KMS-11 (cell line): ENCODE measurements at regions not wholly inside any gene's neighbourhood (a gene's known extent, or its start where the extent isn't known, plus 50 kb on each side); places are given as distances from the start of the nearest gene placed in this dataset.

Experiments used
- H2AFZ ChIP-seq: fragments of 200-600 bp; sonication (generic); 2 replicates; pipeline ENCODE4 v1.6.1; 2016; ENCODE audit warnings: antibody characterized with exemption, mixed run types, low read depth
- H3K27ac ChIP-seq: fragments of 200-600 bp; sonication (generic); 2 replicates; pipeline ENCODE4 v1.6.1; 2016; ENCODE audit warnings: mild to moderate bottlenecking, mixed run types
- H3K27me3 ChIP-seq: fragments of 200-600 bp; sonication (generic); 2 replicates; pipeline ENCODE4 v1.6.1; 2017; ENCODE audit warnings: mild to moderate bottlenecking, low read depth, mixed run types, moderate library complexity; ENCODE audit not compliant: insufficient read depth
- H3K36me3 ChIP-seq: fragments of 200-600 bp; sonication (generic); 2 replicates; pipeline ENCODE4 v1.6.1; 2017; ENCODE audit warnings: mild to moderate bottlenecking, mixed run types; ENCODE audit not compliant: insufficient read depth
- H3K4me1 ChIP-seq: fragments of 200-600 bp; sonication (generic); 2 replicates; pipeline ENCODE4 v1.6.1; 2016; ENCODE audit warnings: mild to moderate bottlenecking, low read depth, mixed run types; ENCODE audit not compliant: poor library complexity, severe bottlenecking
- H3K4me2 ChIP-seq: fragments of 200-600 bp; sonication (generic); 2 replicates; pipeline ENCODE4 v1.7.0; 2016; ENCODE audit warnings: mild to moderate bottlenecking, mixed run types
- H3K4me3 ChIP-seq: fragments of 200-600 bp; sonication (generic); IDR thresholded peaks from 2 replicates; pipeline ENCODE4 v1.6.1; 2017; ENCODE audit warnings: low read depth, low read length, mixed read lengths; ENCODE audit not compliant: insufficient read depth
- H3K79me2 ChIP-seq: fragments of 200-600 bp; sonication (generic); 2 replicates; pipeline ENCODE4 v1.6.1; 2016; ENCODE audit warnings: low read depth, mixed run types; ENCODE audit not compliant: insufficient read depth
- H3K9ac ChIP-seq: fragments of 200-600 bp; sonication (generic); 2 replicates; pipeline ENCODE4 v1.6.1; 2016; ENCODE audit warnings: mild to moderate bottlenecking, mixed run types
- H4K20me1 ChIP-seq: fragments of 200-600 bp; sonication (generic); 2 replicates; pipeline ENCODE4 v1.6.1; 2016; ENCODE audit warnings: mild to moderate bottlenecking, mixed run types; ENCODE audit not compliant: insufficient read depth
- CTCF ChIP-seq: fragments of 200-600 bp; sonication (generic); conservative IDR thresholded peaks from 2 replicates; pipeline ENCODE4 v1.6.1; 2017; ENCODE audit warnings: low read depth, mild to moderate bottlenecking, antibody characterized with exemption, low read length, moderate library complexity, mixed read lengths

GRCh38 chr10:33091201-33091600 is 133.2 kb upstream of the ITGB1 start:
- no peaks in the 10 kb centered on the region for H3K27me3 ChIP-seq
- no peaks in the 10 kb centered on the region for H3K79me2 ChIP-seq
- no peak for TF ChIP-seq CTCF
- H3K27ac ChIP-seq = no peak overlapping the region
- no peak overlapping the region for H3K9ac ChIP-seq
- no peaks in the 10 kb centered on the region for H3K4me1 ChIP-seq
- H4K20me1 ChIP-seq = no peaks in the 10 kb centered on the region
- no peak overlapping the region for H3K4me3 ChIP-seq
- no peak overlapping the region for H2AFZ ChIP-seq
- H3K4me2 ChIP-seq = no peak overlapping the region
- no peaks in the 10 kb centered on the region for H3K36me3 ChIP-seq

GRCh38 chr10:33088990-33089389 is 131.0 kb upstream of the ITGB1 start:
- Histone ChIP-seq H4K20me1 (no peaks in the 10 kb centered on the region), H3K4me1 (no peaks in the 10 kb centered on the region)

GRCh38 chr10:33087922-33088321 is 129.9 kb upstream of the ITGB1 start:
- Histone ChIP-seq H2AFZ (no peak overlapping the region), H3K36me3 (no peaks in the 10 kb centered on the region), H3K27ac (no peak overlapping the region)

More at GRCh38 chr10:33088990-33089389, 131.0 kb upstream of the ITGB1 start:
- Histone ChIP-seq H3K9ac (no peak overlapping the region), H3K4me2 (no peak overlapping the region), H3K4me3 (no peak overlapping the region), H3K79me2 (no peaks in the 10 kb centered on the region), H3K27me3 (no peaks in the 10 kb centered on the region), H2AFZ (no peak overlapping the region), H3K36me3 (no peaks in the 10 kb centered on the region), H3K27ac (no peak overlapping the region)
- no peak for TF ChIP-seq CTCF

GRCh38 chr10:33087152-33087551 is 129.1 kb upstream of the ITGB1 start:
- Histone ChIP-seq H3K4me1 (no peaks in the 10 kb centered on the region), H3K79me2 (no peaks in the 10 kb centered on the region), H3K4me3 (no peak overlapping the region), H3K27ac (no peak overlapping the region), H3K27me3 (no peaks in the 10 kb centered on the region), H3K4me2 (no peak overlapping the region), H3K9ac (no peak overlapping the region), H3K36me3 (no peaks in the 10 kb centered on the region), H2AFZ (no peak overlapping the region), H4K20me1 (no peaks in the 10 kb centered on the region)
- no peak for TF ChIP-seq CTCF

More at GRCh38 chr10:33087922-33088321, 129.9 kb upstream of the ITGB1 start:
- no peaks in the 10 kb centered on the region for H3K27me3 ChIP-seq
- no peaks in the 10 kb centered on the region for H3K4me1 ChIP-seq
- H3K4me3 ChIP-seq = no peak overlapping the region
- H3K79me2 ChIP-seq = no peaks in the 10 kb centered on the region
- H3K4me2 ChIP-seq = no peak overlapping the region
- H4K20me1 ChIP-seq = no peaks in the 10 kb centered on the region
- TF ChIP-seq CTCF = no peak
- no peak overlapping the region for H3K9ac ChIP-seq

GRCh38 chr10:33086100-33086499 is 128.1 kb upstream of the ITGB1 start:
- Histone ChIP-seq H3K4me3 (no peak overlapping the region), H3K27ac (no peak overlapping the region), H3K27me3 (no peaks in the 10 kb centered on the region), H3K4me1 (no peaks in the 10 kb centered on the region), H4K20me1 (no peaks in the 10 kb centered on the region), H3K4me2 (no peak overlapping the region), H3K9ac (no peak overlapping the region), H2AFZ (no peak overlapping the region), H3K36me3 (no peaks in the 10 kb centered on the region), H3K79me2 (no peaks in the 10 kb centered on the region)
- no peak for TF ChIP-seq CTCF
